Sigmoid colon (tissue), 4 donors: ENCODE measurements at regions not wholly inside any gene's neighbourhood (a gene's known extent, or its start where the extent isn't known, plus 50 kb on each side); places are given as distances from the start of the nearest gene placed in this dataset.

Source experiments
- CTCF ChIP-seq, 4 experiments: fragments of 450-650 bp in 3 of 4; fragments of 200-600 bp in 1 of 4; IDR thresholded peaks; one replicate each; pipeline ENCODE4 v1.5.1; 2016 to 2019; ENCODE audit warnings: antibody characterized with exemption in 4 of 4, mild to moderate bottlenecking in 3 of 4, moderate library complexity in 2 of 4
- EP300 ChIP-seq, 4 donors: sonication (generic); formaldehyde crosslinking; IDR thresholded peaks; one replicate each; pipeline ENCODE4 v1.6.1; 2017; ENCODE audit warnings: antibody characterized with exemption in 4 of 4
- POLR2A ChIP-seq, 2 donors: fragments of 450-650 bp; IDR thresholded peaks; one replicate each; pipeline ENCODE4 v1.6.1; 2016; ENCODE audit warnings: antibody characterized with exemption in 2 of 2, mild to moderate bottlenecking in 2 of 2, moderate library complexity in 2 of 2

- TF ChIP-seq EP300 (IDR thresholded peaks at IDR 0.05) (no peak), CTCF (IDR thresholded peaks at IDR 0.05) (no peak), POLR2A (IDR thresholded peaks at IDR 0.05) (no peak)
These were observed 101.1 kb downstream of the C5orf15 start for GRCh38 chr5:133867341-133867740.
